ENCODE measurements at regions not wholly inside any gene's neighbourhood (a gene's known extent, or its start where the extent isn't known, plus 50 kb on each side); places are given as distances from the start of the nearest gene placed in this dataset.

- Histone ChIP-seq H3K9me3 (ENCODE audit: control insufficient read depth in 1 of 2, low read length in 2 of 2) (no peaks in the 10 kb centered on the region), H3K4me3 (ENCODE audit: low read length in 2 of 2) (no peak overlapping the region), H3K36me3 (ENCODE audit: insufficient read depth, low read length) (no peaks in the 10 kb centered on the region), H3K27ac (ENCODE audit: low read depth, low read length) (no peak overlapping the region), H3K27me3 (ENCODE audit: insufficient read depth, low read length) (no peaks in the 10 kb centered on the region), H3K4me1 (ENCODE audit: insufficient read depth, low read length) (no peaks in the 10 kb centered on the region)
- ChIA-PET CTCF (ENCODE audit: partially characterized antibody) (no interaction called here), POLR2A (ENCODE audit: partially characterized antibody) (no interaction called here)
- H3K9me3 Mint-ChIP-seq: peaks cover 0 to 8% (median 2%) of the 10 kb centered on the region in 8 donors
- no peak for DNase-seq
- H3K36me3 Mint-ChIP-seq: no peaks in the 10 kb centered on the region
- no peak overlapping the region for H3K27ac Mint-ChIP-seq
- intact Hi-C loops (cut with micrococcal nuclease): no loop called here
- no peak overlapping the region for H3K4me3 Mint-ChIP-seq
- no peaks in the 10 kb centered on the region for H3K4me1 Mint-ChIP-seq
- H3K27me3 Mint-ChIP-seq: no peaks in the 10 kb centered on the region
Measured at GRCh38 chr14:87076922-87077321, 916.1 kb downstream of the GALC start.

- Histone ChIP-seq H3K36me3 (ENCODE audit: insufficient read depth, low read length) (no peaks in the 10 kb centered on the region), H3K27ac (ENCODE audit: low read depth, low read length) (no peak overlapping the region), H3K4me1 (ENCODE audit: insufficient read depth, low read length) (no peaks in the 10 kb centered on the region), H3K9me3 (ENCODE audit: control insufficient read depth in 1 of 2, low read length in 2 of 2) (no peaks in the 10 kb centered on the region), H3K4me3 (ENCODE audit: low read length in 2 of 2) (no peak overlapping the region), H3K27me3 (ENCODE audit: insufficient read depth, low read length) (no peaks in the 10 kb centered on the region)
- Mint-ChIP-seq H3K9me3 (peaks cover 0 to 8% (median 5%) of the 10 kb centered on the region in 8 donors), H3K36me3 (no peaks in the 10 kb centered on the region), H3K4me3 (no peak overlapping the region), H3K4me1 (no peaks in the 10 kb centered on the region), H3K27ac (no peak overlapping the region), H3K27me3 (no peaks in the 10 kb centered on the region)
- intact Hi-C loops (cut with micrococcal nuclease): no loop called here
- ChIA-PET CTCF (ENCODE audit: partially characterized antibody) (no interaction called here), POLR2A (ENCODE audit: partially characterized antibody) (no interaction called here)
- no peak for DNase-seq
Measured at GRCh38 chr14:87076146-87076545, 916.8 kb downstream of the GALC start.

DNA sequence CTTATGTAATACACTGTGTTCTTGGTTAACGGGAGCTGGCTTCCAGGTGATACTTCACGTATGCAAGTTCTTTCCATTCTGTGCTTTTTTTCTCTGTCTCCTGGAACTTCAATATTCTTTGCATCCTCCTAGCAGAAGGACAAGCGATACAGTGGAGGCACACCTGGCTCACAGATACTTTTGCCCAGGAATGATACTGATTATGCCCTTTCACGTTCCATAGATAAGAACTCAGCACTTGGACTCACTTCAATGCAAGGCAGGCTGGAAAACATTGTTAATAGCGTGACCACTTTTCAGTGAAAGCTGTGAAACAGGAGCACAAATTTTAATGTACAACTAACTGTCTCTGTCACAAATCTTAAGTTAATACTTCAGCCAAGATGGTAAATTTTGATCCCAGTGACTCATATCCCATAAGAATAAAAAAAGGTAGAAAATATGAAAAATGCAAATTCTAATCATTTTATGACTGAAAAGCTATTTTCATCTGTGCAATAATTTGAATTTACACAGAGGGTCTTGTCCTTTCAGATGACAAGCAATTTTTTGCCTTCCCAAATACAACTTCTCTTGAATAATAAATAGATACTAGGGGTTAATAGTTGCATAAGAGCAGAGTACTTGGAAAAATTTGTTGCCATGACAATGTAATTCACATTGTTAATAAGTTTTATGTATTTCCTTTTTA lies 919.0 kb downstream of the GALC start:
- no peak overlapping the region for H3K4me3 Mint-ChIP-seq
- peaks cover 0 to 10% (median 3%) of the 10 kb centered on the region in 8 donors for H3K9me3 Mint-ChIP-seq
- ChIA-PET POLR2A (ENCODE audit: partially characterized antibody) (no interaction called here), CTCF (ENCODE audit: partially characterized antibody) (no interaction called here)
- DNase-seq: no peak
- no peaks in the 10 kb centered on the region for H3K4me1 ChIP-seq (ENCODE audit: insufficient read depth, low read length)
- H3K27ac ChIP-seq (ENCODE audit: low read depth, low read length): no peak overlapping the region
- no peaks in the 10 kb centered on the region for H3K36me3 Mint-ChIP-seq
- H3K27me3 ChIP-seq (ENCODE audit: insufficient read depth, low read length): no peaks in the 10 kb centered on the region
- H3K27me3 Mint-ChIP-seq: no peaks in the 10 kb centered on the region
- intact Hi-C loops (cut with micrococcal nuclease): no loop called here
- H3K27ac Mint-ChIP-seq: no peak overlapping the region
- no peak overlapping the region for H3K4me3 ChIP-seq (ENCODE audit: low read length in 2 of 2)
- no peaks in the 10 kb centered on the region for H3K36me3 ChIP-seq (ENCODE audit: insufficient read depth, low read length)
- H3K4me1 Mint-ChIP-seq: no peaks in the 10 kb centered on the region
- no peaks in the 10 kb centered on the region for H3K9me3 ChIP-seq (ENCODE audit: control insufficient read depth in 1 of 2, low read length in 2 of 2)

DNA sequence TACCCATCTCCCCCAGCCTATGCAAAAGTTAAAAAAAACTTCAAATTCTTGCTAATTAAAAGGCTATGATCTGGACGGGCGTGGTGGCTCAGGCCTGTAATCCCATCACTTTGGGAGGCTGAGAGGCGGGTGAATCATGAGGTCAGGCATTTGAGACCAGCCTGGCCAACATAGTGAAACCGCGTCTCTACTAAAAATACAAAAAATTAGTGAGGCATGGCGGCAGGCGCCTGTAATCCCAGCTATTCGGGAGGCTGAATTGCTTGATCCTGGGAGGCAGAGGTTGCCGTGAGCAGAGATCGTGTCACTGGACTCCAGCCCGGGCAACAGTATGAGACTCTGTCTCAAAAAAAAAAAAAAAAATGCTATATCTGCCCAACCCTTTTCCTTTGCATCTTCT lies 925.4 kb downstream of the GALC start:
- peaks cover 0 to 12% (median 4%) of the 10 kb centered on the region in 8 donors for H3K9me3 Mint-ChIP-seq
- intact Hi-C loops (cut with micrococcal nuclease): no loop called here
- H3K4me3 Mint-ChIP-seq: no peak overlapping the region
- no peak for DNase-seq
- Histone ChIP-seq H3K4me1 (ENCODE audit: insufficient read depth, low read length) (no peaks in the 10 kb centered on the region), H3K9me3 (ENCODE audit: control insufficient read depth in 1 of 2, low read length in 2 of 2) (no peaks in the 10 kb centered on the region), H3K4me3 (ENCODE audit: low read length in 2 of 2) (no peak overlapping the region), H3K27me3 (ENCODE audit: insufficient read depth, low read length) (no peaks in the 10 kb centered on the region), H3K36me3 (ENCODE audit: insufficient read depth, low read length) (no peaks in the 10 kb centered on the region), H3K27ac (ENCODE audit: low read depth, low read length) (no peak overlapping the region)
- H3K36me3 Mint-ChIP-seq: no peaks in the 10 kb centered on the region
- no peak overlapping the region for H3K27ac Mint-ChIP-seq
- ChIA-PET CTCF (ENCODE audit: partially characterized antibody) (no interaction called here), POLR2A (ENCODE audit: partially characterized antibody) (no interaction called here)
- no peaks in the 10 kb centered on the region for H3K4me1 Mint-ChIP-seq
- no peaks in the 10 kb centered on the region for H3K27me3 Mint-ChIP-seq

GRCh38 chr14:87067061-87067460 lies 925.9 kb downstream of the GALC start:
- H3K27ac Mint-ChIP-seq: no peak overlapping the region
- no peaks in the 10 kb centered on the region for H3K4me1 Mint-ChIP-seq
- peaks cover 0 to 14% (median 4%) of the 10 kb centered on the region in 8 donors for H3K9me3 Mint-ChIP-seq
- no peaks in the 10 kb centered on the region for H3K9me3 ChIP-seq (ENCODE audit: control insufficient read depth in 1 of 2, low read length in 2 of 2)
- H3K4me3 Mint-ChIP-seq: no peak overlapping the region
- H3K27me3 Mint-ChIP-seq: no peaks in the 10 kb centered on the region
- CTCF ChIA-PET (ENCODE audit: partially characterized antibody): no interaction called here
- H3K4me1 ChIP-seq (ENCODE audit: insufficient read depth, low read length): no peaks in the 10 kb centered on the region
- no peaks in the 10 kb centered on the region for H3K36me3 ChIP-seq (ENCODE audit: insufficient read depth, low read length)
- no peak for DNase-seq
- POLR2A ChIA-PET (ENCODE audit: partially characterized antibody): no interaction called here
- no peaks in the 10 kb centered on the region for H3K27me3 ChIP-seq (ENCODE audit: insufficient read depth, low read length)
- H3K27ac ChIP-seq (ENCODE audit: low read depth, low read length): no peak overlapping the region
- H3K4me3 ChIP-seq (ENCODE audit: low read length in 2 of 2): no peak overlapping the region
- H3K36me3 Mint-ChIP-seq: no peaks in the 10 kb centered on the region
- intact Hi-C loops (cut with micrococcal nuclease): no loop called here

DNA sequence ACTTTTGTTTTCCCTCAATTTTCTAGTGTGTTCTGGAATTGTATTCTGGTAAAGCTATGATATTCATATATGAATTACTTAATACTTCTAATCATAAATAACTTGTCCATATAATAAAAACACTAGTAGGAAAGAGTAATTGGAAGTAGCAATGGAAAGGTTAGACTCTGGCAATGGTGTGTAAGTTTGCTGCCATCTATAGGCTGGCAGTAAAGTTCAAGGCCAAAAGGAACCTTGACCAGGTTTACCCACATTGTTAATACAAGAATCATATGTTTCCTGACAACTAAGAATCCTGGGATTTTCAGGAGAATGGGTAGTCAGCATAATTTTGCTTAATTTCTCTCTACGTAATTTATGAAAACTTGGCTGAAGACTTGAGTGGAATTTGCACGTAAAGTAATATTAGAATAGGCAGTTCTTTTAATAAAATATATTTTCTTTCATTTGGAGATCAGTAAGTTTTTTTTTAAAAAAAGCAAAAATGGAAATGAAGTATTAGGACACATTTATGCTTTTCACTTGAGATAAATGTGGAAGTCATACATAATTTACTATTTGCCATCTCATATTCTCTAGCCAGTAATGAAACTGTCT lies 926.7 kb downstream of the GALC start:
- no peak overlapping the region for H3K27ac ChIP-seq (ENCODE audit: low read depth, low read length)
- intact Hi-C loops (cut with micrococcal nuclease): no loop called here
- H3K27me3 ChIP-seq (ENCODE audit: insufficient read depth, low read length): no peaks in the 10 kb centered on the region
- Mint-ChIP-seq H3K36me3 (no peaks in the 10 kb centered on the region), H3K27me3 (no peaks in the 10 kb centered on the region), H3K9me3 (peaks cover 2 to 9% (median 4%) of the 10 kb centered on the region in 8 donors), H3K27ac (no peak overlapping the region), H3K4me3 (no peak overlapping the region), H3K4me1 (no peaks in the 10 kb centered on the region)
- H3K4me1 ChIP-seq (ENCODE audit: insufficient read depth, low read length): no peaks in the 10 kb centered on the region
- no peaks in the 10 kb centered on the region for H3K36me3 ChIP-seq (ENCODE audit: insufficient read depth, low read length)
- no peak for DNase-seq
- ChIA-PET POLR2A (ENCODE audit: partially characterized antibody) (no interaction called here), CTCF (ENCODE audit: partially characterized antibody) (no interaction called here)
- no peaks in the 10 kb centered on the region for H3K9me3 ChIP-seq (ENCODE audit: control insufficient read depth in 1 of 2, low read length in 2 of 2)
- H3K4me3 ChIP-seq (ENCODE audit: low read length in 2 of 2): no peak overlapping the region

GRCh38 chr14:87065366-87065765 lies 927.6 kb downstream of the GALC start:
- intact Hi-C loops (cut with micrococcal nuclease): no loop called here
- H3K27ac Mint-ChIP-seq: no peak overlapping the region
- H3K36me3 Mint-ChIP-seq: no peaks in the 10 kb centered on the region
- H3K4me3 Mint-ChIP-seq: no peak overlapping the region
- CTCF ChIA-PET (ENCODE audit: partially characterized antibody): no interaction called here
- peaks cover 2 to 8% (median 5%) of the 10 kb centered on the region in 8 donors for H3K9me3 Mint-ChIP-seq
- no peaks in the 10 kb centered on the region for H3K9me3 ChIP-seq (ENCODE audit: control insufficient read depth in 1 of 2, low read length in 2 of 2)
- no peaks in the 10 kb centered on the region for H3K27me3 ChIP-seq (ENCODE audit: insufficient read depth, low read length)
- POLR2A ChIA-PET (ENCODE audit: partially characterized antibody): no interaction called here
- H3K36me3 ChIP-seq (ENCODE audit: insufficient read depth, low read length): no peaks in the 10 kb centered on the region
- no peak overlapping the region for H3K4me3 ChIP-seq (ENCODE audit: low read length in 2 of 2)
- no peaks in the 10 kb centered on the region for H3K27me3 Mint-ChIP-seq
- H3K4me1 Mint-ChIP-seq: no peaks in the 10 kb centered on the region
- no peak overlapping the region for H3K27ac ChIP-seq (ENCODE audit: low read depth, low read length)
- DNase-seq: no peak
- no peaks in the 10 kb centered on the region for H3K4me1 ChIP-seq (ENCODE audit: insufficient read depth, low read length)
